MM.1S (cell line): ENCODE measurements at regions not wholly inside any gene's neighbourhood (a gene's known extent, or its start where the extent isn't known, plus 50 kb on each side); places are given as distances from the start of the nearest gene placed in this dataset.

Experiments used
- DNase-seq: peaks from one replicate; pipeline ENCODE4 v3.0.0-alpha.2; 2015
- H2AFZ ChIP-seq: fragments of 300-600 bp; sonication (generic); 2 replicates; pipeline ENCODE4 v1.6.0; 2016; ENCODE audit warnings: antibody characterized with exemption, low read length
- H3F3A ChIP-seq: fragments of 300-600 bp; sonication (generic); 2 replicates; pipeline ENCODE4 v1.6.1; 2016; ENCODE audit warnings: mild to moderate bottlenecking, antibody characterized with exemption, low read length, moderate library complexity, mixed read lengths; ENCODE audit not compliant: insufficient read depth
- H3K27ac ChIP-seq: fragments of 300-600 bp; sonication (generic); 2 replicates; pipeline ENCODE4 v1.5.1; 2016; ENCODE audit warnings: mild to moderate bottlenecking, low read length
- H3K27me3 ChIP-seq: fragments of 300-600 bp; sonication (generic); replicated peaks from 2 replicates; pipeline ENCODE4 v1.6.0; 2016; ENCODE audit warnings: low read length; ENCODE audit not compliant: insufficient read depth
- H3K36me3 ChIP-seq: fragments of 300-600 bp; sonication (generic); replicated peaks from 2 replicates; pipeline ENCODE4 v1.6.1; 2016; ENCODE audit warnings: mild to moderate bottlenecking, low read length, mixed read lengths; ENCODE audit not compliant: insufficient read depth
- H3K4me1 ChIP-seq: fragments of 300-600 bp; sonication (generic); 2 replicates; pipeline ENCODE4 v1.6.1; 2016; ENCODE audit warnings: low read length, mixed read lengths
- H3K4me2 ChIP-seq: fragments of 300-600 bp; sonication (generic); 2 replicates; pipeline ENCODE4 v1.6.0; 2016; ENCODE audit warnings: low read depth, low read length
- H3K4me3 ChIP-seq: fragments of 300-600 bp; sonication (generic); 2 replicates; pipeline ENCODE4 v1.5.1; 2016; ENCODE audit warnings: low read length, mixed read lengths
- H3K79me2 ChIP-seq: fragments of 300-600 bp; sonication (generic); 2 replicates; pipeline ENCODE4 v1.6.1; 2016; ENCODE audit warnings: mixed run types, low read length, mixed read lengths
- H3K9ac ChIP-seq: fragments of 300-600 bp; sonication (generic); 2 replicates; pipeline ENCODE4 v1.6.1; 2016; ENCODE audit warnings: low read length, mixed read lengths
- H3K9me2 ChIP-seq: fragments of 300-600 bp; sonication (generic); replicated peaks from 2 replicates; pipeline ENCODE4 v1.6.1; 2016; ENCODE audit warnings: mild to moderate bottlenecking, low read length, mixed read lengths; ENCODE audit not compliant: insufficient read depth
- H3K9me3 ChIP-seq: fragments of 300-600 bp; sonication (generic); replicated peaks from 2 replicates; pipeline ENCODE4 v1.6.1; 2016; ENCODE audit warnings: mild to moderate bottlenecking, low read length, mixed read lengths; ENCODE audit not compliant: insufficient read depth
- H4K20me1 ChIP-seq: fragments of 300-600 bp; sonication (generic); 2 replicates; pipeline ENCODE4 v1.6.1; 2016; ENCODE audit warnings: mild to moderate bottlenecking, low read length, moderate library complexity, mixed read lengths; ENCODE audit not compliant: insufficient read depth
- CTCF ChIP-seq: fragments of 300-600 bp; sonication (generic); IDR thresholded peaks from 2 replicates; pipeline ENCODE4 v1.5.1; 2016; ENCODE audit warnings: antibody characterized with exemption, low read length, mixed read lengths
- EZH2 ChIP-seq: fragments of 300-600 bp; sonication (generic); optimal IDR thresholded peaks from 2 replicates; pipeline ENCODE3; 2017; ENCODE audit warnings: low read depth, mild to moderate bottlenecking, antibody characterized with exemption, low read length, mixed read lengths
- EZH2phosphoT487 ChIP-seq: fragments of 300-600 bp; sonication (generic); IDR thresholded peaks from 2 replicates; pipeline ENCODE4 v1.6.1; 2018; ENCODE audit warnings: antibody characterized with exemption, low read length

- TF ChIP-seq CTCF (no peak), EZH2 (no peak), EZH2phosphoT487 (no peak)
- Histone ChIP-seq H3K4me1 (no peaks in the 10 kb centered on the region), H3F3A (no peaks in the 10 kb centered on the region), H3K27me3 (no peaks in the 10 kb centered on the region), H3K4me3 (no peak overlapping the region), H3K9me2 (no peaks in the 10 kb centered on the region), H3K9me3 (no peaks in the 10 kb centered on the region), H3K4me2 (no peak overlapping the region), H3K9ac (no peak overlapping the region), H3K79me2 (no peaks in the 10 kb centered on the region), H3K27ac (no peak overlapping the region), H4K20me1 (no peaks in the 10 kb centered on the region), H2AFZ (no peak overlapping the region), H3K36me3 (no peaks in the 10 kb centered on the region)
- no peak for DNase-seq
Measured at GRCh38 chr6:8825726-8826125, 390.4 kb upstream of the SLC35B3 start.

- TF ChIP-seq EZH2phosphoT487, result no peak
- TF ChIP-seq CTCF, result no peak
- no peak for TF ChIP-seq EZH2
- no peaks in the 10 kb centered on the region for H3K36me3 ChIP-seq
- no peak overlapping the region for H3K9ac ChIP-seq
Measured at GRCh38 chr6:8821981-8822381, 386.6 kb upstream of the SLC35B3 start.

DNA sequence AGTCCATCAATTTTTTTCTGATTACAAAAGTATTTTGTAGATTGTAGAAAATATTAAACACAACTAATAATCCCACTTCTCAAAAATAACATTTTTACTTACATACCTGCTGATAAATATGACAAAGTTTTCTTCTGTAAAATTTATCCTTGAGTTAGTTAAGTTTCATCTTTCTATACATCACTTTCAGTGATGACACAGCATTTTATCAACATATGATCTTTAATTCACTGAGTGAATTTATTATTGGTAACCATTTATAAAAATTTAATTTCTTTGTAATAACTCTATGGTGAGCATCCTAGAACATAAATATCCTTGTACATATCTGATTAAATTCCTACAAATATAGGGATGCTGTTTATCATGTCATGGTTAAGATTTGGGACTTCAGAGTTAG is 385.0 kb upstream of the SLC35B3 start:
- no peaks in the 10 kb centered on the region for H3K9me2 ChIP-seq
- DNase-seq, result no peak
- no peaks in the 10 kb centered on the region for H3F3A ChIP-seq
- no peaks in the 10 kb centered on the region for H3K27me3 ChIP-seq
- no peak overlapping the region for H3K9ac ChIP-seq
- H3K79me2 ChIP-seq, result no peaks in the 10 kb centered on the region
- H3K4me3 ChIP-seq, result no peak overlapping the region
- no peak overlapping the region for H3K4me2 ChIP-seq
- no peak overlapping the region for H2AFZ ChIP-seq
- H3K4me1 ChIP-seq, result no peaks in the 10 kb centered on the region
- no peaks in the 10 kb centered on the region for H3K36me3 ChIP-seq
- no peak overlapping the region for H3K27ac ChIP-seq
- H3K9me3 ChIP-seq, result no peaks in the 10 kb centered on the region
- TF ChIP-seq EZH2 (no peak), CTCF (no peak), EZH2phosphoT487 (no peak)
- no peaks in the 10 kb centered on the region for H4K20me1 ChIP-seq

More at GRCh38 chr6:8821981-8822381, 386.6 kb upstream of the SLC35B3 start:
- no peaks in the 10 kb centered on the region for H3F3A ChIP-seq
- no peaks in the 10 kb centered on the region for H3K4me1 ChIP-seq
- no peak overlapping the region for H3K4me2 ChIP-seq
- no peak overlapping the region for H3K27ac ChIP-seq
- H3K79me2 ChIP-seq, result no peaks in the 10 kb centered on the region
- H2AFZ ChIP-seq, result no peak overlapping the region
- H3K4me3 ChIP-seq, result no peak overlapping the region
- no peaks in the 10 kb centered on the region for H3K9me2 ChIP-seq
- DNase-seq, result no peak
- no peaks in the 10 kb centered on the region for H4K20me1 ChIP-seq
- H3K9me3 ChIP-seq, result no peaks in the 10 kb centered on the region
- H3K27me3 ChIP-seq, result no peaks in the 10 kb centered on the region
